ENCODE measurements at regions not wholly inside any gene's neighbourhood (a gene's known extent, or its start where the extent isn't known, plus 50 kb on each side); places are given as distances from the start of the nearest gene placed in this dataset.
"Not testable (repeated sequence)": the region's sequence is repeated elsewhere in the genome, so short reads cannot be mapped to it uniquely, and the experiment has no call there.

DNA sequence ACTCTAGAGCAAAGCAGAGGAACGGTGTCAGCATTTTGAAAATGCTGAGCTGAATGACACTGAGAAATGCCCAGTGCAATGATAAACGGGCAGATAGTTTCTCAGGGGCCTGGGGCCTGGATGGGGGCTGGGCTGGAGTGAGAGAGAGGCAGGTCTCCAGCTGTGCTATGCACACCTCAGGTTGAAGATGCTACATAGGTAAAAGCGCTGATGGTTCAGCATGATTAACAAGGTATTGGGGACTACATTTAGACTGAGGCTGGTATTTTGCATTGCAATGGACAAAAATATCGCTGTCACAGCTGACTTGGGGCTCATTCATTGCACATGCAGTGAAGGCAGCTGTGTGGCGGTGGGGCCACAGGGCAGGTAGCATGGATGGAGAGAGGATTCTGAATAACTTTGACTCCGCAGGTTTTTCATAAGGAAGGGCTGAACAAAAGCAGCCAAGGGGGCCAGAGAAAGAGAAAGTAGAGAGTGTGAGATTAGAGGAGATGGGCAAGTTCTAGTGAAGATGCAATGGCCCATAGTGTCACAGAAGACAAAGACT lies 290.8 kb upstream of the ZNF32 start:
- DNase-seq (ENCODE audit: low read depth in 2 of 2) = no peak

DNA sequence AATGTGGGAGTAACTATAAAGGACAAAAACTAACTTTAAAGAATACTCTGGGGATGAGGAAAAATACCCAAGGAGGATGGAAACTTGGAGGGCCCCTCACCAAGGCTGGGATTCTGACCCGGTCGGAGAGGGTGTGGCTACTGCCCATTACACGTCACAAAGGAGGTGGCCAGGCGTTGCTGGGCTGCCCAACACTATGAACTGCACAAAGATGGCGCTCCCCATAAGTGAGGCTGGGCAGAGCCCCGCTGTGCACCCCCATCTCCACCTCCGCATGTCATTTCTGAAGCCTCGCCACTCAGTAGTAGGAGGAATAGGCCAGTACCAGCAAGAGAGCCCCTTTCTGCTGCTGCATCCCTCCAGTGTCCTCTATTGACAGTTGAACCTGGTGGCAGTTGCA lies 290.1 kb upstream of the ZNF32 start:
- DNase-seq (ENCODE audit: low read depth in 2 of 2) = no peak

DNA sequence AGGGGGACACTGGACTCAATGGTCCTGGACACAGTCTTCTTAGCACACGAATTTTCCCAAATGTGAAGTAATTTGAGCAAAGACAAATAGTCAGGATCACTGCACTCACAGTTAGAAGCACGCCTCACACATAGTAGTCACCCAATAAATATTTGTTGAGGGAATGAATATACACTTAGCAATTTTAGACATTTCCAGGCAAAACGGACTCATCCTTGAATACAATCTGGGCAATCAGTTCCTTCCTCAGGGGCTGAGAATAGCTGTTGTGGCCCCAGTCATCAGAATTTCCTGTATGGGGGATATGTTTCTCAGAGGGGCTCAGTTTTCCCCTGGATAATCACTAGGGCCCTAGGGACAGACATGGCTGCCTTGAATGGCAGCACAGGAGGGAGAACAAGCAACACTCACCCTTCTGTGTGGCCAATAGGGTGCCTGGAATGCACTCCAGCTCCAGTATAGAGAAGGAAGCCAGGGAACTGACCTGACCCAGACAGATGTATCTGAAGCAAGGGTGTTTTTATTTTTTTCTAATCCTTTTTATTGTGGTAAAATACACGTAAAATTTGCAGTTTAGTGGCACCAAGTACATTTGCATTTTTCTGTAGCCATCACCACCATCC lies 282.7 kb upstream of the ZNF32 start:
- DNase-seq (ENCODE audit: low read depth in 2 of 2) = no peak

DNA sequence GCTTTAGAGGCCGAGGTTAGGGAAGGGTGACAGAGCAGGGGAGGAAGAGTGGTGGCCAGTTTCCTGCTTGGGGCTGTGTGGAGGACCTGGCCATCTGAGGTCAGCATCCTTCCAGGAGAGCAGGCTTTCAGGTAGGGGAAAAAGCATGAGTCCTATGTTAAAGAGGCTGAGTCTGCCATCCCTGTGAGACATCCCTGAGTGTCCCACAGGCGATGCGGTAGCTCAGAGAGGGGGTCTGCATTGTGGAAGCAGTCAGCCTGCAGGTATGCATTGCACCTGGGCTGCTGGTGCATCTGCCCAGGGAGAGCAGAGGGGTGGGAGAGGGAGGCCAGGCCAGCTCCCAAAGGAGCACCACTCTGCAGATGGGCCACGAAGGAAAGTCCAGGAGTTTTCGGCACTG lies 282.1 kb upstream of the ZNF32 start:
- DNase-seq (ENCODE audit: low read depth in 2 of 2) = no peak

DNA sequence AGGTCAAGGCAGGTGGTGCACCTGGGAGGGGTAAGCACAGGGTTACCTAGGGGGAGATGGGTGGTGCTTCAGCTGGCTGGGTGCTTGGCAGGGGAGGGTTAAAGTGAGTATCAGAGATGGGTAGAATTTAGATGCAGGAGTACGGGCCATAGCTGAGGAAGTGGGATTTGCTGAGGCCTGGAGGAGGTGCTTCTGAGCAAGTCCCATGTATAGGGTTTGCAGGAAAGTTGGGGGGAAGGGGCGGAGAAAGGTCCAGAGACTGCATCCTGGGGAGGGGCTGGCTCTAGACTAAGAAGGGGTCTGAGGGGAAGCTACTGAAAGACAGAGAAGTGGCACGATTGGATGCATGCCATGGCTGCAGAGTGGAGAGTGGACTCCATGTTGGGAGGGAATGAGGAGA lies 281.6 kb upstream of the ZNF32 start:
- DNase-seq (ENCODE audit: low read depth in 2 of 2) = no peak

DNA sequence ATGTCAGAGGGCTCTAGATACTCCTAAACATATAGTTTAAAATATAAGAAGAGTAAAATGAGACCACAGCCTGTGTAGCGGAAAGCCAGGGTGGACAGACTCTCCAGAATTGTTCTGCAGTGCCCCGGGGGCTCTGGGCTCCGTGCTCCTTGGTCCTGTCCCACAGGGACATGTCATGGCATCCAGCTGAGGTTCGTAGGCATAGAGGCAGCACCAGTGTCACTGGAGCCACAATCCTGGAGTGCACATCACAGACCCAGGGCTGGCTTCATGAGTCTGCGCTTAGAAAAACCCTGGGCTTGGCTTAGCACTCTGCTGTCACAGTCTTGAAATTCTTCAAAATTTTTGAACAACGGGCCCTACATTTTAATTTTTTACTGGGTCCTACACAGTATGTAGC lies 280.4 kb upstream of the ZNF32 start:
- DNase-seq (ENCODE audit: low read depth in 2 of 2) = no peak

DNA sequence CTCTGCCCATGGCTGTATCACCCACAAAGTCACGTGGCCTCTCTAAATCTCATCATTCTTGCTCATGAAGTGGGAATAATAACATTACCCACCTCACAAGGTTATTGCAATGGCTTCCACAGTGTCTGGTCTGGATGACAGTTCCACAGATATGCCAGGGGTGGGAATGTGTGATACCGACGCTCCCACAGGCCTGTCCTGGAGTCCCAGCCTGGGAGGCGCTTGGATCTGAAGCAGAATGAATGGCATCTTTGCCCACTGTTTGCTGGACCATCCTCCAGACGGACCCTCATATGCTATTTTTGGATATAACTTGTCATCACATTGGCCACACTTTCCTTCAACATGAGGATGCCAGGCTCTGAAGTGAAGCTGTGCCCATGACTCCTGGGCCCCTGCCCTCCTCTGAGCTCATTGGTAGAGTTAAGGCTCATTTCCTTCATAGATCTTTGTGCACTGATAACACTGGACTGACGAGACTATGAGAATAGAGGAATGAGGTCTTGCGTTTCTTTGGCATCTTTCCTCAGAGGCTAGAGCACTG lies 279.8 kb upstream of the ZNF32 start:
- no peak for DNase-seq (ENCODE audit: low read depth in 2 of 2)

DNA sequence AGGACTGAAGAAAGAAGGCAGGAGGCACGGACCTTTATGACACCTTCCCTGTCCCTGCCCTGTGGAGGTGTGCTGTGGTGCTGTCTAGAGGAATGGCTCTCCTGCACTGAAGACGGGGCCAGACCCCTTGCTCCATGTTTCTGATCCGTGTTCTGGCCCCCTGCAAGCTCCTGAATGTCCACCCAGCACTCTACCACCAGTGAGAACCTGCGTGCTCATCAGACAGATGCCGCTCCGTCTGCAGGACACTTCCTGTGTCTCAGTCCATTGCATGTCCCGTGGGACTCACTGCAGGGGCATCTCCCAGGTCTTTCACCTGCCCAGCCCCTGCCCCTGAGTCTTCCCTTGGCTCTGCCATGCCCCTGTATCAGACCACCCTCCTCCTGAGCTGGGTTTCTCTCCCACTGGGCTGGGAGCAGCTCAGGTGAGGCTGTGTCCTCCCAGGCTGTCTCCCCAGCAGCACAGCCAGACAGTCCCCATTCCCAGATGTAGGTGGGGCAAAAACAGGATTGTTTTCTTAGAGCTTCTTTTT lies 278.3 kb upstream of the ZNF32 start:
- no peak for DNase-seq (ENCODE audit: low read depth in 2 of 2)

DNA sequence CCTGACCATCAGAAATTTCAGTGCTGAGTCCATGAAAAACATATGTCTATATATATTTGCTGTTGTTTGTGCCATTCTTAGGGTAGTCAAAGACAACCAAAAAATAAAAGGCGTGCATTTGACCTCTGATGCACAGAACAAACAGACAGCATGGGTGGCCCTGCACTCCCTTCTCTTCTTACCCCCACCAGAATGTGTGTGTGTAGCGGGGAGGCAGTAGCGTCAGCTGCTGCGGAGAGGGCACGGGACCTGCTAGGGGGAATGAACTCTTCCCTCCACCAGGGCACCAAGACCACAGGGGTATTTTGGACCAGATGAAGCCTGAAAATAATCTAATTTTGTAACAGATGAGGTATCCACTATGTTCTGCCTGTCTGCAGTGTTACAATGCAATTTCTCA lies 277.7 kb upstream of the ZNF32 start:
- no peak for DNase-seq (ENCODE audit: low read depth in 2 of 2)

DNA sequence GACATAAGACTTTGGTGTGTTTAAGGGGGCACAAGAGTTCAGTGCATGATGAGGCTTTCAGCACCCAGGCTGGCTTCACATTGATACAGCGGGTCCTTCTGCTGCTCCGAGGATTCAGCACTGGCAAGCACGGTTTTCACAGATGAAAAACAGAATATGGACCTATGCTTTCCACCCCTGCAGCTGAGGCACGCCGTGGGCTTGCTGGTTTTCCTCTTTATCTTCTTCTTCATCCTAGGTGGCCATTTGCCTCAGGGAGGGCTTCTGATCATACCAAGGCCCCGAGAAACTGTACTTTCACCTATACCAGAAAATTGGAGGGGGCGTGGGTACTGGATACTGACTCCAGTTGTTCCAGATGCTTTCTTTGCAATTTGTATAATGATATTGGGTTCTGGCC lies 277.1 kb upstream of the ZNF32 start:
- DNase-seq (ENCODE audit: low read depth in 2 of 2) = no peak

DNA sequence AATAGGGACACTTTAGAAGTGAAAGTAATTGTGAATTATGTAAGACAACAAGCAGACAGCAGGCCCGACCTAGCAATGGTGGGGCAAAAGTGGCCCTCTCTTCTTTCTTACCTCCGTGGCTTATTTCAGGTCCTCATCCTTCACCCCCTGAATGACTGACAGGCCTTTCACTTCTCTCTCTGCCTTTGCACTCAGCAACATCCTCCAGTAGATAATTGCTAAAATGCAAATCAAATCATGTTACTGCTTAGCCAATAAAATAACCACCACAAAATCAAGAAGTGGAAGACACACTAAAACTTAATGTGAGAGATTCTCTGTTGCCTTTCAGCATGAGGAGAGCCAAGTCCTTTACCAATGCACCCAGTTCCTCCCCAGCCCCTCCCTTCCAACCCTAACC lies 274.6 kb upstream of the ZNF32 start:
- no peak for DNase-seq (ENCODE audit: low read depth in 2 of 2)

DNA sequence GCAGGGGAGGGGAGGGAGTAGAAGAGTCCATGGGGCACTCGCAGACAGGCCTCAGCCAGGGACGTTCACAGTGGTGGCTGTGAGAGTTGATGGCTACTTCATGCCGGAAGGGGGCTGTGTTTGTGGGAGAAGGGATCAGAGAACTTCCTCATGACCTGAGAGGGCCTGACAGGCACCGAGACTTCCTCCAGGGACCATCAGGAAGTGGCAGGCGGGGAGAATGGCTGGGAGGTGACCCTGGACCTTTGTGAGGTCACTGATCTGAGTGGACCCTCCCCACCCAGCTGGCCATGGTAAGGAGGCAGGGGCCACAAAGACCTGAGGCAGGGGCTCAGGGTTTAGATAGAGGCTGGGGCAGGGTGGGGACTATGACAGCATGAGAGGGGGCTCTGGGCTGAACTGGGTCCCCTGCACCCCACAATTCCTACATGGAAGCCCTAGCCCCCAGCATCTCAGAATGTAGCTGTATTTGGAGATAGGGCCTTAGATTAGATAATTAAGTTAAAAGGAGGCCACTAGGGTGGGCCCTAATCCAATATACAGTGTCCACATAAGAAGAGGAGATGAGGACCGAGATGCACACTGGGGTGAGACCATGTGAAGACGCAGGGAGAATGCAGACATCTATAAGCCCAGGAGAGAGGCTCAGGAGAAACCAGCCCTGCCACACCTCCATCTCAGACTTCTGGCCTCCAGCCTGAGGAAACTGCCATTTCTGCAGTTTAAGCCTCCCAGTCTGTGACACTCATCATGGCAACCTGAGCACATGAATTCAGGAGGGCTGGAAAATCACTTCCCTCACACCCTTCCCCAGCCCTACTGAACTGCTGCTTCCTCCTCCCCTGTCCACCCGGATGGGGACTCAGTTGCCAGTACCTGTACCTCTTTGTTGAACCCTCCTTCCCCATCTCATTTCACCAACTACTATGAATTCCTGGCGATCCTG lies 273.9 kb upstream of the ZNF32 start:
- no peak for DNase-seq (ENCODE audit: low read depth in 2 of 2)

DNA sequence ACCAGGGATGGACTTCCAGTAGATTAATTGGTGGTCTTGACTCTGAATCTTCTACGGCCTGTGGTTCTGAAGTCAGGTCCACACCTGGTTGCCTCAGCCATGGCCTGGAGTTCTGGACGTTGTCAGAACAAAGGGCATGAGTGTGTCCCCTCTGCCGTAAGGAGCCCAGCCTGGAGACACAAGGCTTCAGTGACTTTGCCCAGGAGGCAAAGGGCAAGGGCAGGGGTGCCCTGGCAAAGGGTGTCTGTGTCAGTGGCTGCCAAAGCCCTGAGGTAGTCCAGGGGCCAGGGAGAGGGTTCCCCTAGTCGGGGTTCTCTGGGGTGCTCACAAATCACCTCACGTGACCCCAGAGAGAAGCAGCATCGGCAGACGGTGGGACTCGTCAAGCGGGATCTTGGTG lies 273.2 kb upstream of the ZNF32 start:
- no peak for DNase-seq (ENCODE audit: low read depth in 2 of 2)

DNA sequence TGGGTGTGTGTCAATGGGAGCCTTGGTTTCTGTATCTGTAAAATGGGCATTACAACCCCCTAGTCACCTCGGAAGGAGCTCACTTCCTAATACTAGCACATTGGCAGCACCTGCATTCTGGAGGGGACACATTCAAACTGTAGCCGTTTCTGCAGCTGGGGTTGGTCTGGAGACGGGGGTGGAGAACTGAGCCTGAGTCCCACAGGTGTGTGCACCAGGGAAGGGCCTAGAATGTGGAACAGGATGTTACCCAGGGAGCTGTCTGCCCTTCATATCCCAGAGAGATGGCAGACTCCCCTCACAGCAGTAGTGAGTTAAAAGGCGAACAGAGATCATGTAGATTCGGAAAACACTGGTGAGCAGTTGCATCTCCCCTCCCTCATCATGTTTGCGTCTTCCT lies 272.8 kb upstream of the ZNF32 start:
- no peak for DNase-seq (ENCODE audit: low read depth in 2 of 2)

DNA sequence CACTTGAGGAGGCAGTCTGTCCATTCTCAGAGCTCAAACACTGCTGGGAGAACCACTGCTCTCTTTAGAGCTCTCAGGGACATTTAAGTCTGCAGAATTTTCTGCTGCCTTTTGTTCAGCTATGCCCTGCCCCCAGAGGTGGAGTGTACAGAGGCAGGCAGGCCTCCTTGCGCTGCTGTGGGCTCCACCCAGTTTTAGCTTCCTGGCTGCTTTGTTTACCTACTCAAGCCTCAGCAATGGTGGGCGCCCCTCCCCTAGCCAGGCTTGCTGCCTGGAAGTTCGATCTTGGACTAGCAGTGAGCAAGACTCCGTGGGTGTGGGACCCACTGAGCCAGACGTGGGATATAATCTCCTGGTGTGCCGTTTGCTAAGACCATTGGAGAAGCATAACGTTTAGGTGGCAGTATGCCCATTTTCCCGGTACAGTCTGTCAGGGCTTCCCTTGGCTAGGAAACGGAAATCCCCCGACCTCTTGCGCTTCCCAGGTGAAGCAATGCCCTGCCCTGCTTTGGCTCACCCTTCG lies 271.6 kb upstream of the ZNF32 start:
- not testable (repeated sequence) for DNase-seq (ENCODE audit: low read depth in 2 of 2)

DNA sequence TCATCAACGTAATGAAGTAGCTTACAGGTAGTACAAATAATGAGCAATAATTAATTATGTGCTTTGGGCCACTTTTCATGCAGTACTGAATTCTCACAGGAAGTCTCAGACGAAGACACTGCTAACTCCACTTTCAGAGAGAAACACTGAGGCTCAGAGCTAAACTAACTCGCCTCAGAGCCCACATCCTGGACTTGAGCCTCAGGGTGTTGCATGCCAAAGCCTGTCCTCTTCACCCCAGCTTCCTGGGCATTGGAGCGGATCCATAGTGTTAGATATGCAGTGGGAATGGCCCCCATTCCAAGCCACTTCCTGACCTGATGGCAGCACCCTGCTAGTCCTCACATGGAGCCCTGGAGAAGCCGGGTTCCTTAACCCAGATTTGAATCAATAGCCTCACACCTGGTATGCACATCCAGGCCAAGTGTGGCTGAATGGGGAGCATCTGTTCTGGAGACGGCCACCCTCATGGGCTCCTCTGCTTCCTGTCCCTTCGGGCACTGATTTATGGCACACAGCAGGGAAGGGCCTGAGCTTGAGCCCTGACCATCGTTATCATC lies 265.1 kb upstream of the ZNF32 start:
- no peak for DNase-seq (ENCODE audit: low read depth in 2 of 2)

DNA sequence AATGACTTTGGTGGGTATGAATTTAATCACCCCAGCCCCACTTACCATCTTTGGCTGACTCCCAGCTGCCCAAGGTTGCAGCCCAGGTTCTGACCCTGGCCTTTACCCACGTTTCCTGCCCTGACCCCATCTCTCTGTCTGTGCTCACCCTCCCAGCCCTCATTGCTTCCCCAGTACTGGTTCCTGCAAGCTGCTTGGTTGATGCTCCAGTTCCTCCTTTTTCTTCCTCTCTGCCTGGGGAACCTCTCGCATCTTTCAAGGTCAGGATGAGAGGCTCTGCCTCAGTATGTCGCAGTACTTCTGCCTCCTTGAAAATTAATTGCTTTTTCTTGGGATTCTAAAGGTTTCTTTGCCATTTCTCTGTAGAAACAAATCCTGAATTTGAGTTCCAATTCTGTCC lies 263.8 kb upstream of the ZNF32 start:
- no peak for DNase-seq (ENCODE audit: low read depth in 2 of 2)

DNA sequence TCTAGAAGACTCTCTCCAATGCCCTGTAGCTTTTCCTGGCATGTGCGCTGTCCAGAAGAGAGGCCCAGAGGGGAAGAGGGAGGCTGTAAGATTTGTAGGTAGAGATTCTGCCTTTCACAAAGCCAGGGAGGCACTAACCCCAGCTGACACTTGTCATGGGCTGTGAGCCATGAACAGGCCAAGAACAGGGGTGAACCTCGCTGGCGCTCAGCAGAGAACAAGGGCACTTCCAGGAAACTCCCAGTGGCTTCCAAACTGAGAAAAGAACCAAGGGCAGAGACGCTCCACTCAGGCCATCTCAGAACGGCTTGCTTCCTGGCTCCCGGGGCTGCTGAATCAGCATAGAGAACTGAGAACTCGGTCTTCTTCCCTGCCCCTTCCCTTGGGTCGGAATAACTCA lies 257.8 kb upstream of the ZNF32 start:
- no peak for DNase-seq (ENCODE audit: low read depth in 2 of 2)

DNA sequence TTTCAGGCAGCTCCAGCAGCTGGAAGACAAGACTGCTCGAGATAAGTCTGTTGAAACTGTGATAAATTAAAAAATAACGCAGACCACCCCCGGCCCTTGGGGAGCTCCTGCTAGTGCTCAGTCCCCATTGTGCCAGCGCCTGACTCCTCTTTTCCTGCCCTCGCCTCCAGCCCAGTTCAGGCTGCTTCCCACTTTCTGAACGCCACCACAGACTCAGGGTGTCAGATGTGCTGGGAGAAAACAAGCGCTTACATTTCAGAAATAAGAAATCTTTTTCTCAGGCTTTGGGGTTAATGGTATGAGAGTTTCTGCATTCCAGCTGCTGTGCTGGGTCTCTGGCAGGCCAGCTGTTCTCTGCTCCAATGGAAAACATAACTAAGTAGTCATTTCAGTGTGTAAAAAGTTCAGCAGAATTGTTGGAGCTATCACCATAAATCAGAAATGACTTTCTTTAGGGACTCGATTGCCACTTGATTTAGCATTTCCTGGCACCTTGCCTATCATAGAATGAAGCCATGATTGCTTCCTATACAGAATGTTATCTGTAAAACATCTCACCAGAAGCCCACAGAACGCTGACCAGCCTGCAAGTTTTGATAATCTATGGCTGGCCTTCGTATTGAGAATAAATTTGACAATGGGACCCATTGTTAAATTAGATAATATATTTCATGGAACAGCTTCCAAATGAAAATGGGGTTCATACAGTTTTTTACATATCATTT lies 257.0 kb upstream of the ZNF32 start:
- no peak for DNase-seq (ENCODE audit: low read depth in 2 of 2)

DNA sequence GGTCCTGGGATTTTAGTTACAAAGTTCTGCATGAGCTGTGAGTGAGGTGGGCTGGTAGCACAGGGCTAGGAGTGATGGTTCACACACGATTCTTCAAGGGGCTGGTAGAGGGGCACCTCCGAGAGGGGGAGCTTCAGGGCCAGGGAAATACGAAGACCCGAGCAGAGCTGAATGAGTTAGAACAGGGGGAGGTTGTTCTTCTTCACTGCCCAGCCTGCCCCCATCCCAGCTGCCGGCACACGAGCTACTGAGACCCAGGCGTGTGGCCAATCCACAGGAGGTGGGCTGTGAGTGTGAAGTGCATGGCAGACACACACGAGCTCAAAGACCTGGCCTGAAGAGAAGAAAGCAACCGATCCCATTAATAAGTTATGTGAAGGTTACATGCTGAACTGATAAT lies 256.2 kb upstream of the ZNF32 start:
- DNase-seq (ENCODE audit: low read depth in 2 of 2) = no peak

DNA sequence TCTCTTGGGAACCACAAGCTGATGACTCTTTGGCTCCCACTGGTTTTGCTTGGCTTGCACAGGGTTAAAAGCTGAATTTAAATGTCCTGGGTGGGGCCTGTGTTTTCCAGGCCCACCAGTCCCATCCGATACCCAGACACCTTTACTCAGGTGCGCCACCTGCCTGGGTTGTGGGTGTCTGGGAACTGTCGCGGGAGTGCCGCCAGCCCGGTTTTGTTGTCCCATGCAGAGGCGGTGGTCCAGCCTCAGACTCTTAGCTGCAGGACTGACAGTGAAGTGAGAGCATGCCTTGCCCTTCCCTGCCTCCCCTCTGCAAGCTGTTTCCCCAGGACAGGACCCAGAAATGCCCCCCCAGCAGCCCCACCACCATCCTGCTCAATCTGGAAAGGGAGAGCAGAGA lies 255.6 kb upstream of the ZNF32 start:
- no peak for DNase-seq (ENCODE audit: low read depth in 2 of 2)
